KMS-11 (cell line): ENCODE measurements at regions not wholly inside any gene's neighbourhood (a gene's known extent, or its start where the extent isn't known, plus 50 kb on each side); places are given as distances from the start of the nearest gene placed in this dataset.

Experiments
- H2AFZ ChIP-seq: fragments of 200-600 bp; sonication (generic); 2 replicates; pipeline ENCODE4 v1.6.1; 2016; ENCODE audit warnings: antibody characterized with exemption, mixed run types, low read depth
- H3K27ac ChIP-seq: fragments of 200-600 bp; sonication (generic); 2 replicates; pipeline ENCODE4 v1.6.1; 2016; ENCODE audit warnings: mild to moderate bottlenecking, mixed run types
- H3K27me3 ChIP-seq: fragments of 200-600 bp; sonication (generic); 2 replicates; pipeline ENCODE4 v1.6.1; 2017; ENCODE audit warnings: mild to moderate bottlenecking, low read depth, mixed run types, moderate library complexity; ENCODE audit not compliant: insufficient read depth
- H3K36me3 ChIP-seq: fragments of 200-600 bp; sonication (generic); 2 replicates; pipeline ENCODE4 v1.6.1; 2017; ENCODE audit warnings: mild to moderate bottlenecking, mixed run types; ENCODE audit not compliant: insufficient read depth
- H3K4me1 ChIP-seq: fragments of 200-600 bp; sonication (generic); 2 replicates; pipeline ENCODE4 v1.6.1; 2016; ENCODE audit warnings: mild to moderate bottlenecking, low read depth, mixed run types; ENCODE audit not compliant: poor library complexity, severe bottlenecking
- H3K4me2 ChIP-seq: fragments of 200-600 bp; sonication (generic); 2 replicates; pipeline ENCODE4 v1.7.0; 2016; ENCODE audit warnings: mild to moderate bottlenecking, mixed run types
- H3K4me3 ChIP-seq: fragments of 200-600 bp; sonication (generic); IDR thresholded peaks from 2 replicates; pipeline ENCODE4 v1.6.1; 2017; ENCODE audit warnings: low read depth, low read length, mixed read lengths; ENCODE audit not compliant: insufficient read depth
- H3K79me2 ChIP-seq: fragments of 200-600 bp; sonication (generic); 2 replicates; pipeline ENCODE4 v1.6.1; 2016; ENCODE audit warnings: low read depth, mixed run types; ENCODE audit not compliant: insufficient read depth
- H3K9ac ChIP-seq: fragments of 200-600 bp; sonication (generic); 2 replicates; pipeline ENCODE4 v1.6.1; 2016; ENCODE audit warnings: mild to moderate bottlenecking, mixed run types
- H4K20me1 ChIP-seq: fragments of 200-600 bp; sonication (generic); 2 replicates; pipeline ENCODE4 v1.6.1; 2016; ENCODE audit warnings: mild to moderate bottlenecking, mixed run types; ENCODE audit not compliant: insufficient read depth
- TF ChIP-seq, protein P1 (sequence below): fragments of 200-600 bp; sonication (generic); conservative IDR thresholded peaks from 2 replicates; pipeline ENCODE4 v1.6.1; 2017; ENCODE audit warnings: low read depth, mild to moderate bottlenecking, antibody characterized with exemption, low read length, moderate library complexity, mixed read lengths

DNA sequence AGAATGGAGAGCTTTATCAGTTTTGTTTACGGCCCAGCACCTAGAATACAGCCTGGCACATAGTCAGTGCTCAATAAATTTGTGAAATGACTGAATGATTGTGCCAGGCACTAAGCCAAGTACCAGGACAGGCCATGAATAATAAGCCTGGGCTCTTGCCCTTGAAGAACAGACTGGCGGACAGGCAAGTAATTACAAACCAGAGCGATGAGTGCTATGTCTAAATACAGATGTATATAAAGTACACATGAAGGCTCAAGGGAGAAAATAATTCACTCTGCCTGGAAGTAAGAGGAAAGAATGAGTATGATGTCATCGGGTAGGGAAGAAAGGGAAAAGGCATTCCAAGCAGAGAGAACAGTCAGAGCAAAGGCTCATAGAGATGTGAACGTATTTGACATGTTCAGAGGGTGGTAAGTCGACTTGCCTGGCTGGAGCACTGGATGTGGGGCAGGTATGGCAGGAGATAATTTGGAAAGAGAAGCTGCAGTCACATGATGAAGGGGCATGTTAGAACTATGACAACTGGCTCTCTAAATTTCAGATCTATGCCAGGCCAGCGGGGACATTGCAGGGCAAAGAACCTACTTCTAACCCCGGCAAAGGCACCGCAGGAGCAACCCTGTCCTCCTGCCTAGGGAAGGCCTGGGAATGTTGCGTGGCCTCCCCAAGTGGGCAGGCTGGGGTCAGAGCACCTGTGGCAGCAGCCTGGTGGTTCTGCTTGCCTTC lies 94.9 kb upstream of the EPCAM start:
- Histone ChIP-seq H3K27ac (no peak overlapping the region), H2AFZ (no peak overlapping the region), H3K4me2 (no peak overlapping the region), H3K4me3 (no peak overlapping the region), H3K36me3 (no peaks in the 10 kb centered on the region), H3K4me1 (peaks cover 14% of the 10 kb centered on the region), H3K9ac (no peak overlapping the region), H3K27me3 (no peaks in the 10 kb centered on the region), H4K20me1 (no peaks in the 10 kb centered on the region), H3K79me2 (no peaks in the 10 kb centered on the region)
- TF ChIP-seq, protein P1, sequence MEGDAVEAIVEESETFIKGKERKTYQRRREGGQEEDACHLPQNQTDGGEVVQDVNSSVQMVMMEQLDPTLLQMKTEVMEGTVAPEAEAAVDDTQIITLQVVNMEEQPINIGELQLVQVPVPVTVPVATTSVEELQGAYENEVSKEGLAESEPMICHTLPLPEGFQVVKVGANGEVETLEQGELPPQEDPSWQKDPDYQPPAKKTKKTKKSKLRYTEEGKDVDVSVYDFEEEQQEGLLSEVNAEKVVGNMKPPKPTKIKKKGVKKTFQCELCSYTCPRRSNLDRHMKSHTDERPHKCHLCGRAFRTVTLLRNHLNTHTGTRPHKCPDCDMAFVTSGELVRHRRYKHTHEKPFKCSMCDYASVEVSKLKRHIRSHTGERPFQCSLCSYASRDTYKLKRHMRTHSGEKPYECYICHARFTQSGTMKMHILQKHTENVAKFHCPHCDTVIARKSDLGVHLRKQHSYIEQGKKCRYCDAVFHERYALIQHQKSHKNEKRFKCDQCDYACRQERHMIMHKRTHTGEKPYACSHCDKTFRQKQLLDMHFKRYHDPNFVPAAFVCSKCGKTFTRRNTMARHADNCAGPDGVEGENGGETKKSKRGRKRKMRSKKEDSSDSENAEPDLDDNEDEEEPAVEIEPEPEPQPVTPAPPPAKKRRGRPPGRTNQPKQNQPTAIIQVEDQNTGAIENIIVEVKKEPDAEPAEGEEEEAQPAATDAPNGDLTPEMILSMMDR: no peak

DNA sequence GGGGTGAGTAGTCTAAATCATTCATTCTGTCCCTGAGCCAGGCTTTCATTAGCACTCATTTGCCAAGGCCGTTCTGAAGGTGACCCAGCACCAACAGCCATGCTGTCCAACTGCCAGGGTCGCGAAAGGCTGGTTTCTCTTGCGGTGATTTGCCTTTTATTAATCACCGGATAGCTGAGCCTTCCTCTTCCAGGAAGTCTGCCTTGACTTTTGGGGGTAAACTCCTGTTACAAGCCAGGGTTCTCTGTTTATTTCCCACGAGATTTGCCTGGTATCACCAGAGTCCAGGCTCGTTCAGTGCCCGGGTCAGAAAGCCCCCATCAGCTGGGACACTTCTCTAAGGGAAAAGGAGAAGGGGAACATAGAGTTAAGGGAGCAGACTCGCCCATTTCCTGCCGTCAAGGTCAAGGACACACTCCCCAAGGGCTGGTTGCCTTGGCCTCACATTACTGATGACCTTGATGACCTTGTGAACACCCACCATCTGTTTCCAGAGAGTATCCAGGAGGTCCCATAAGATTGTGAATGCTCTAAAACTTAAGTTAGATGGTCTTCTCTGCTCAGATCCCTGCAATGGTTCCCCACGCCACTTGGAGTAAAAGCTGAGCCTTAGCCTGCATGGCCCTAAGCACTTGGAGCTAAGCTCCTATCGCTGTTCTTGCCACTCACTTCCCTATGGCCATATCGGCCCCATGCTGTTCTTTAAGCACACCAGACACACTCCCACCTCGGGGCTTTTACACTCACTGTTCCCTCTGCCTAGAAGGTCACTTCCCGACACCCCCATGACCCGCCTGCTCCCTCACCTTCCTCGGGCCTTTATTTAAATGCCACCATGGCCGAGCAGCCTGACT lies 96.0 kb upstream of the EPCAM start:
- Histone ChIP-seq H4K20me1 (no peaks in the 10 kb centered on the region), H3K9ac (peak overlapping the region; percentile 40; the same call in 1 of the 2 replicates), H3K79me2 (no peaks in the 10 kb centered on the region), H2AFZ (peak overlapping the region; percentile 92), H3K27me3 (no peaks in the 10 kb centered on the region), H3K36me3 (no peaks in the 10 kb centered on the region), H3K4me1 (peaks cover 14% of the 10 kb centered on the region), H3K27ac (no peak overlapping the region), H3K4me3 (peak overlapping the region; percentile 70), H3K4me2 (peak overlapping the region; percentile 54)
- TF ChIP-seq, protein P1: no peak

DNA sequence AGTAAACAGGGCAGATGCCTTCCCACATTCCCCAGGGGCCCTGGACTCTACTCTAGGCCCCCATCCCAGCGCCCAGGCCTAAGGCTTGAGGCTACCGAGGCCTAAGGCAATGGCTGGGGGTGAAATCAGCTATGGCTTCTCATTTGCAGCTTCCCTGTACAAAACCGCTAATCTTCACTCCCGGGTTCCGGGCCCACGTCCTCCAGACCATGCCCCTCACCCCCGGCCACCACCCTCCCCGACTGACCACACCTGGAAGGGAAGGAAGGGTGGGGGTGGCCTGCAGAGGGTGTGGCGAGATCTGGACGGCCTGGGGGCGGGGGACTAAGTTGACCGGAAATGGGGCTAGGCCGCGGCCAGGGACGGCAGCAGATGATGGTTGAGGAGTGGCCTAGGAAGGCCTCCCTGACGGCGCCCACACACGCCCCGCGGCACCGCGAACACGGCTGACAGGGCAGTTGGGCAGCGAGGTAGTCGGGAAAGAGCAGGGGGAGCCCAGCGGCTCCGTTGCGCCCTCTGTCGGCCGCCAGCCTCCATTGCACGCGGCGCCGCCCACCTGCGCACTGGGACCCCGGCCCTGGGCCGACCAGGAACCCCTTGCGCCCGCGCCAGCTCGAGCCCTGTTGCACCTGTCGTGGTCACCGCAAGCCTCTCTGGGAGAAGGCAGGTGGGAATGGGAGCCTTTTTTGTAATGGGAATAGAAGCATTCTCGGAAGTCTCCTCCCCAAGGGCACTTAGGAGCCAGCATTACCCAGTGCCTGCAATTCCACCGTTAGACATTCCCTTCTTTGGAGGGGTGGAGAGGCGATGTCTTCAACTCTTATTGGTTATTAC lies 95.9 kb upstream of the CALM2 start:
- Histone ChIP-seq H3K79me2 (no peaks in the 10 kb centered on the region), H3K4me1 (peaks cover 14% of the 10 kb centered on the region), H4K20me1 (no peaks in the 10 kb centered on the region), H3K36me3 (no peaks in the 10 kb centered on the region), H3K27me3 (no peaks in the 10 kb centered on the region), H3K4me2 (peak overlapping the region; percentile 54), H3K27ac (no peak overlapping the region), H3K4me3 (peak overlapping the region; percentile 87), H2AFZ (peak overlapping the region; percentile 92), H3K9ac (peak overlapping the region; percentile 40; the same call in 1 of the 2 replicates)
- TF ChIP-seq, protein P1: peak; percentile 96
